Stimulated activated CD4-positive, alpha-beta T cell treated with anti-CD3 and anti-CD28 coated beads, Interleukin-12 subunit alpha, Interleukin-12 subunit beta, amount 100 ng/mL, for 24 hours (primary cell): ENCODE measurements at regions not wholly inside any gene's neighbourhood (a gene's known extent, or its start where the extent isn't known, plus 50 kb on each side); places are given as distances from the start of the nearest gene placed in this dataset.

Experiments used
- DNase-seq, 2 experiments: peaks; one replicate each; pipeline ENCODE4 v3.0.0-alpha.2; 2020; ENCODE audit warnings: low read depth in 2 of 2

GRCh38 chrX:121102101-121102500, 54.7 kb downstream of the GLUD2 start:
- DNase-seq = no peak

- DNase-seq = no peak
These were observed 56.0 kb downstream of the GLUD2 start for GRCh38 chrX:121103381-121103780.

GRCh38 chrX:121106484-121107235, 59.2 kb downstream of the GLUD2 start:
- DNase-seq = no peak

GRCh38 chrX:121109986-121110385, 62.6 kb downstream of the GLUD2 start:
- no peak for DNase-seq

GRCh38 chrX:121110536-121110935, 63.1 kb downstream of the GLUD2 start:
- DNase-seq = no peak

- DNase-seq = no peak
These were observed 67.3 kb downstream of the GLUD2 start for GRCh38 chrX:121114691-121115090.

DNA sequence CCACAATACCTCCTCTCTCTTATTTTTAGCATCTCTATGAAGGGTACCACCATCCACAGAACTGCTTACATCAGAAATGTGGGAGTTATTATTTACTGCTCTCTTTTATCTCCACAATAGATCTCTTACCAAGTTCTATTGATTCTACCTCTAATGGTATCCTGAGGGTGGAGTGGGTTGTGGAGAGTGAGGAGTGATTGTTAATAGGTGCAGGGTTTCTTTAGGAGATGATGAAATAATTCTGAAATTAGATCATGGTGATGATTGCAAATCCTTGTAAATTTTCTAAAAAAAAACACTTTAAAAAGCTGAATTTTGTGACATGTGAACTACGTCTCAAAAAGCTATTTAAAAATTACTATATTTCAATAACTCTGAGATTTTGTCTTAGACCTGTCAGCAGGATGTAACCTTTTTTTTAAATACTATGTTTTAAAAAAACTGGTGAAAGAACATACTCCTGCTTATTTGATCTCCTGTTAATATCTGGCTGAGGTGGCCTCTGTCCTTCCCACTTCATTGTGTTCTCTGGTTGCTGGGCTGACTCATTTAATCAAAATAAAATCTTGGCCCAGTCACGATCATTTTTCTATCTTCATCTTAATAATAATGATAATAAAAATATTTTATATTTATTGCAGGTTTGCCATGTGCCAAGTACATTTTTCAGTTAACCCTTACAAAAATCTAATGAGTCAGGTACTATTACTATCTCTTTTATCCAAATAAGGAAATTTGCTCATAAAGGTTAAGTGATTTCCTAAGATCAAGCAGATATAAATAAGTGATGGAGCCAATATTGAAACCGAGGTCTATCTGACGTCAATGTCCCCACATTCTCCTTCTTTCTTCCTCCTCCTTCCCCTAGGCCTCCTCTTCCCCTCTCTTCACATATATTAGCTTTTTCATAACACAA, 73.5 kb downstream of the GLUD2 start:
- DNase-seq = no peak

DNA sequence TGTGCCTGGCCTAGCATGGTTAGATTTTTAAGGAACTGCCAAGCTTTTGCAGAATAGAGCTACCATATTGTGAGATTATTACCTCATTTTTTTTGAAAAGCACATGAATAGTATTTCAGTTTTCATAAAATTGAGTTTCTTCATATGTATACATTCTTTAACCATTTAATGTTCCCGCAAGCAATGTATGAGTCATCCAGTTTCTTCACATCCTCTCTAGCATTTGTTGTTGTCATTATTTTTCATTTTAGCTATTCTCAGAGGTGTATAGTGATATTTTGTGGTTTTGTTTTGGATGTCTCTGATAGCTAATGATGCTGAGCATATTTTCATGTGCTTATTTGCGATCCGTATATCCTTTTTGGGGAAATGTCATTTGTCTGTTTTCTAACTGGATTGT, 74.9 kb downstream of the GLUD2 start:
- DNase-seq = no peak

DNA sequence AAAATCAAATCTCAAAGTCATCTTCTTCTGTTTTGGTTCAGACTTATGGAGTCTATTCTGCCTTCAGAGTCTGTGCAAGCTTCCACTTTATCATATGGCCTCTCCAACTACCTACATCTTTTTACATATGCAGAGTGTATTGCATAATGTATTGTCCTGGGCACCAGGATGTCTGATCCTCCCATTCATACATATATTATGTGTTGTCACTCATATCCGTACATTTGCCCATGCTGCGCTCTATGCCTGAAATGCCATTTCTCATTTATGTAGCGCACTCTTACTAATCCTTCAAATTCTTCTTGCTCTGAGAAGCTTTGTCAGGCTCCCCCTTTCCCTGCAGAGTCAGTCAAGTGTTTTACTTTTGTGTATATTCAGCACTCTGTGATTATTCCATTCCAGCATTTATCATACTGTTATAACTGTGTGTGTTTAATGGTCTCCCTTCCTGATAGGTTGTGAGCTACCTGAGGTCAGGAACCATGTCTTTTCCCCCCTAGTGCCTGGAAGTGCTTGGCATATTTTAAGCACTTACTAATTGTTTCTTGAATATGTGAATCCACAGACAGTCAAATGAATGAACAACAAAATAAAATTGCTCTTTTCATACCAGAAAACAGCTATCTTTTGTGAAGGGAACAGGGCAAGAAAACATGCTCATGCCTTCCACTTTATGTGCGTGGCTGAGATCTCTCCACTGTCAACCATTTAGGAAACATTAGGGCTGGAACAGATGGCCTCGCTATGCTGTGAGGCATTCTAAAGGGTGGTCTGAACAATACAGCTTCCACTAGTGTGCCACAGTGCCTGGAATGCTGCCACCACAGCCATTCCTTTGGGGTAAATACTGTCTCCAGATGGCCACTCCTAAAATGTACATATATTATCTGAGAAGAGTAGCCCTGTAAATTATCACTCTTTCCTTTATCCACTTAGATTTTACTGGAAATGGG, 81.8 kb downstream of the GLUD2 start:
- DNase-seq = no peak

GRCh38 chrX:121132675-121133074, 85.3 kb downstream of the GLUD2 start:
- DNase-seq = no peak

DNA sequence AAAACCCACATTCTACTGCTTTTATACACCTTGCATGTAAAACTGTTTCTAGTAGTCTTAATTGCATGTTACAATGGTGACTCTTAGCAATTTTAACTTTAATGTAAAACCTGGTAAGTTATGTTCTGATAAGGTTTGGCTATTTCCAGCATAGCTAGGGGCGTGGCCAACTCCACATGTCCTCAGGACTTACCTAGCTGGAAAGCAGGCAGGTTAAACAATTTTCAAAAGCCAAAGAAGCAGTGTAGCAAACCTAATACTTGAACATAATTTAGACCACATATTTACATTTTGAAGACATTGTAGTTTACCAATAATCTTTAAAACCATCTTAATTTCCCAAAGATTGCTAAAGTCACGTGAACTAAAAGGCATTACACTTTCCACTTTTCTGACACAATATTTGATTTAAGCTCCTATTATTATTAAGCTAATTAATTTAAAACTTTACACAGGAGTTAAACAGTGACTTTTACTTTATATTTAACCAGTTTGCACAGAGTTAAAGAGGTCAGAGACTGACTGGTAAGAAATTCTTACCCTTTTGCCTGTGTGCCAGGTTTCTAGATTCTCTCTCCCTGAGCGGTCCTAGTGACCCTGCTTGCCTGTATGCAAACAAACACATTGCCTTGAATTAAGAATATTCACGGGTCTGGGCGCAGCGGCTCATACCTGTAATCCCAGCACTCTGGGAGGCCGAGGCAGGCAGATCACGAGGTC, 88.2 kb downstream of the GLUD2 start:
- no peak for DNase-seq

DNA sequence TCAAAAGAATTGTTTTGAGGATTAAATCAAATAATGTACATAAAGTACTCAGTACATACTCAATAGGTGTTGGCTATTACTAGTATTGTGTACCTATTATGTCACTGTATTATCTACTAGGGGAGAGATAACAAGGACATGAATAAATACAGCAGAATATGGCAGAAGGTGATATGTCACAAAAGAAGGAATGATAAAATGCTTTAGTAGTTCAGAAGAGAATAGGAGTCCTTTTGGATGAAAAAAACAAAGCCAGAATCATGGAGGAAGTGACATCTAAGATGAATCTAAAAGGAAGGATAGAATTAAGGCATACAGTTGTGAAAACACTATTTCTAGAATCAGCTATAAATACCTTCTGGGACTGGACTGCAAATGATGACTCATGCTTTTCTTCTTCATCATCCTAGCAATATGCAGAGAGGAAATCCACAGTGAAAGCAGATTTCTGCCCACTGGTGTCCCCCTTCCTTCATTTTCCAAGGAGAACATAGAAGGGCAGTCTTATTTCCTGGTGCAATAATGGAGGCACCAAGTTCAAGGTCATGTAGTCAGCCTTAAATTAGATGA, 98.7 kb downstream of the GLUD2 start:
- DNase-seq = no peak

DNA sequence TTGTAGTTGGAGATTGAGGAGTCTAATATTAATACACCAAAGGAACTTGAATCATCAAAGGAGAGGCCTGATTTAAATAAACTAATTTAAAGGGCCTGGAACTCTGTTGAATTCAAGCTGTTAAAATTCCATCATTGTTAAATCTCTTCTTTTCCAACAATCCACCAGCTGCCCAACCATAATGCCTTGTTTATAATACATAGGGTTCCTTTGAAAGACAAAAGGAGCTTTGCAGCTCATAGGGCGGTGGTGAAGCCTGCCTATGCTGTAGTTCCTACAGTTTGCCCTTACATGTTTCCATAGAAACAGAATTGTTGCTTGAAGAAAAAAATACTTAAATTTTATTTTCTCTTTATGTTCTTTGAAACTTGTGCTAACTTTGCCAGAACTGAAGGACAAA, 102.8 kb downstream of the GLUD2 start:
- no peak for DNase-seq

DNA sequence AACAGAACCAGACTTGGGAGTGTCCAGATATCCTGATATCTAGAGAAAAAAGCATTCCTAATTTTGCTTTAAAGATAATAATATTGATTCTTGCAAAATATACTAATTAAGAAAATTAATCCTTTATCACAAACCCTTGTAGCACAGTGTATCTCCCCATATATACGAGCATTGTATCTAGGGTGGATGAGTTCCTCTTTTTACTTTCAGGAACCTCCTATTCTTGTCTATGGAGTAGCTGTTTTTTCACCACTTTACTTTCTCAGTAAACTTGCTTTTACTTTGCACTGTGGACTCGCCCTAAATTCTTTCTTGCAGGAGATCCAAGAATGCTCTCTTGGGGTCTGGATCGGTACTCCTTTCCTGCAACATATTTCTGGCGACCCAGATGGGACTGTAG, 103.9 kb downstream of the GLUD2 start:
- no peak for DNase-seq

GRCh38 chrX:121154858-121155404, 107.5 kb downstream of the GLUD2 start:
- no peak for DNase-seq

- DNase-seq = no peak
These were observed 113.6 kb downstream of the GLUD2 start for GRCh38 chrX:121160987-121161386.

DNA sequence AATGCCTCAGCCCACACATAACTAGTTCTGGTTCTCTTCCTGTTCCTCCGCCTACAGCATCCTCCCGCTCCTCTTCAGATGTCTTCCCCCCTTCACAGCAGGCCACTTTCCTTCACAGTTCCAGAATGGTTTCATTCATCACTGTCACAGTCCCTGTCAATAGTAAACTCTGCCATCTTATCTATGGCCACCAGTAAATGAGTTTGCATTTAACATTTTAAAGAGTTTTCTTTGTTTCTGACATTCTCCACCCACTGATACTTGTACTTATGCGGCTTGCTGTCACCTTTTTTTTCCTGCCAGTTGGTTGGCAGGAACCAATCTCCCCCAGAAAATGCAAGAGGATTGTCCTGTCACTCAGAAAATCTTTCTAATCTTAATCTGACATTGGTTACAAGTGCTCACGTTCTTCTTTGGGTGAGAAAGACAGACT, 114.1 kb downstream of the GLUD2 start:
- DNase-seq = peak in 1 of 2 experiments; percentile 2

GRCh38 chrX:121163443-121163842, 116.0 kb downstream of the GLUD2 start:
- DNase-seq = no peak

- no peak for DNase-seq
These were observed 118.5 kb downstream of the GLUD2 start for GRCh38 chrX:121165930-121166359.
